Activated CD8-positive, alpha-beta memory T cell treated with anti-CD3 and anti-CD28 coated beads for 1 hour (primary cell): ENCODE measurements at regions not wholly inside any gene's neighbourhood (a gene's known extent, or its start where the extent isn't known, plus 50 kb on each side); places are given as distances from the start of the nearest gene placed in this dataset.

Experiments used
- DNase-seq, 2 donors: peaks; one replicate each; pipeline ENCODE4 v3.0.0-alpha.2; 2020; ENCODE audit warnings: low read depth in 1 of 2; ENCODE audit errors: extremely low read depth in 1 of 2

DNA sequence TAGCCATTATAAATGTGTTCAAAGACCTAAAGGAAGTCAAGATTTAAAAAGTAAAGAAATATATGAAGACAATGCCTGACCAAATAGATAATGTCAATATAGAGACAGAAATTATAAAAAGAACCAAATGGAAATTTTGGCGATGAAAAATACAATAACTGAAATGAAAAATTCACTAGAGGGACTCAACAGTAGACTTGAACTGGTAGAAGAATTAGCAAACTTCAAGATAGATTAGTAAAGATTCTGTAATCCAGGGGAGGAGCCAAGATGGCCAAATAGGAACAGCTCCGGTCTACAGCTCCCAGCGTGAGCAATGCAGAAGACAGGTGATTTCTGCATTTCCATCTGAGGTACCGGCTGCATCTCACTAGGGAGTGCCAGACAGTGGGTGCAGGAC lies 433.2 kb downstream of the HINT1 start:
- DNase-seq, result no peak

DNA sequence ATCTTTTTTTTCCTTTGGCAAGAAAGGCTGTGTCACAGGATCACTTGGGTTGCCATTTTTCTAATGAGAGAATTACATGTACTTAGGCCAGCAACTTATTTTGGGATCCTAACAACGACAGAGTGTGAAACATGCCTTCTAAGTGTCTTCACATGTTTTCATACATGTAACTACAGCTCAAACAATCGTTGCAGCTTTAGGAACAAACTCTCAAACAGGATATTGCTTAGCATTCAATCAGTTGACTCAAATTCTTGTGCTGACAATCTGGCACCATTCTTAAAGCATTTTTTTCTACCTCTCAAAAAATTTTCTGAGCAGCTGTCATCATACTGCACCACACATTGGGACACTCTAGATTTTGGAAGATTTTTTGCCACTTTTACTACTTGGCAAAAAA lies 435.5 kb downstream of the HINT1 start:
- no peak for DNase-seq

DNA sequence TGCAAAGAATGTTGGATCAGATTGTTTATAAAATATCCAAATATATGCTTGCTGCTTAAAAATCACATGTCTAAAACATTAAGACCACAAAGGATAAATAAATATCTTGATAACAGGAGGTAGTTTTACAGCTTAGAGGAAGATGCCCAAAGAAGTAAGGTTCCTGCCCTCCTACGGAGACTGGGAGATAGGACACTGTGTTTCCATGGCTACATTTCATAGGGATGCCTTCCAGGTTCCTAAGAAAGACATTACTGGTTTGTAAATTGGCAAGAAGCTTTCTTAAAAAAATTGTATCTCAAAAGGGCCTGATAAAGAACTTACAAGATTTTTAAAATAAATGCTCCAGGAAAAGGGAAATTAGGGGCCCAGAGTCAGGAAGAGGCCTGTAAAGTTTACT lies 437.2 kb downstream of the HINT1 start:
- DNase-seq, result no peak

DNA sequence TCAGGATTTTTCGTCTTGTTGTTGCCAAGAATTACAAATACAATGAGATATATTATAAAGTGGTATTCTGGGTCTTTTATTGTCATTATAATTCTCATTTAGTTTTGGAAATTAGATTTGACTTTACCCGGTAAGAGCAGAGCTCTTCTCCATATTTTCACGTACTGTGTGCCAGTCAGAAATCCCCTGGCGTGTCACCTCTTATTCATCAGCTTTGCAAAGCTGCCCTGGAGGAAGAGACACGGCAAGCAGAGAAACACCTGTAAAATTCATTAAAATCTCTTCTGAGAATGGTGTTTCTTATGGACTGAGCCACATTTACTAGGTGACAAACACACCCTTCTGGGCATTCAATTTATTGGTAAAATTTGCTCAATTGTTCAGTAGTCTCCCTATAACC lies 440.4 kb downstream of the HINT1 start:
- no peak for DNase-seq

DNA sequence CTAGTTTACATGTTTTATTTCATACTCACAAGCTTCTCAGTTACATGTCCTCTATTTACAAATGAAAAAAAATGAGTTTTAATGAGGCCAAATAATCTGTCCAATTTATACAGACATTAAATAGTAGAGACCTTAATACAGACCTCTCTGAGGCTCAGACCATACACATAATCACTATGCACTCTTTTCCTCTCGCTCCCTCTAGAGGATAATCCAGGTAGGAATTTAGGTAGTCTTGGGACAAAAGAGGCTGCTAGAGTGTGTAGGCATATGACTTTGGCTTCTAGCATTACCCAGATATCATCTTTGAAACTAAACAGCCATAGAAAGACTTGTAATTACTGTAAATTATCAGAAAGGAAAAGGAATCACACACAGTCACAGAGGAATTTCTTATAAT lies 444.7 kb downstream of the HINT1 start:
- no peak for DNase-seq

DNA sequence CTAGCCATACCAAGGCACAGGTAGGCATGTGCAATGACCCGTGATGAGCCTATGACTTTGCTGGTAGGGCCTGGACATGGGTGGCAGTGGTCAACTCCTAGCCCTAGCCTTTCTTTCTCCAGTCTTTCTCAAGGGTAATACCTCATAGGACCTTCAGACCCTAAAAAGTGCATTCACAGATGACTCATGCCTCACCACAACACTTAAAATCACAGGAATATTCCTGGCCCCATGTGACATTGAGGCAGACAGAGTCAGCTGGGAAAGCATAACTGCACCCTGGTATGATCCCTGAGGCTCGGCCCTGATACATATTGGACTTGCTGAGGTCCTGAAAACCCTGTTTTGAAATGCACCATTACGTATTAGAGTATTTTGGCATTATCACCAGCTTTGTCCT lies 449.5 kb downstream of the HINT1 start:
- no peak for DNase-seq

DNA sequence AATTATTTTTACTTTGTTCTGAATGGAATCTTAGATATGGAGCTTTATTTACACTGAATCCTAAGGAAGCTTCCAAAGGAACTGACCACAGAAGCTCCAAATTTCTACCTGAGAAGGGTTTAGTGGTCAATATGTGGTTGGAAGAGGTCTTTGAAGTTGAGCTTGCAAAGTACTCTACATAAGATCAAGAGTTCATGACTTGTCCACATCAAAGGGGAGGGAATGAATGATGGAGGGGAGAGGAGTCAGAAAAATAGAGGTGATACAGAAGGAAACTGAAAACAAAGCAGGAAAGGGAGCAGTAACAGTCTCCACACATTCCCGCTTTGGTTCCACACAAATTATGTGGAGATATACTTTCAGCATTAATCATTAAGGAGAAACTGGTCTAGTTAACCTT lies 450.9 kb downstream of the HINT1 start:
- DNase-seq, result no peak

DNA sequence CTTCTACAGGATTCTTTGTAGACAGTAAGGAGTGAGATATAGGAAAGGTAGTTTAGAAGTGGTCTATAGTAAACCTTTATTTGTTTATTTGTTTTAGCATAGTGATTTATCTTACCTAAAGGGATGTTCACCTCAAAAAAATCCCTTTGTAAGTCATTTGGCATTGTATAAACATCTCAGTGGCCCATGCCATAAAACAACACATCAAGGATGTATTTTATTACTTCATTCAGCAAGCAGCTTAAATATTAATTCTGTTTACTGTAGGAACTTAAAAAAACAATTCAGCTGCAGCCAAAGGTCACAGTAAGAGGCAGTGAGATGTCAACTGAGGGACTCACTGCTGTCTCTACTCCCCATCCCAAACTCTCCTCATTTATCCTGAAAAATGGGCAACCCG lies 452.7 kb downstream of the HINT1 start:
- DNase-seq, result no peak

DNA sequence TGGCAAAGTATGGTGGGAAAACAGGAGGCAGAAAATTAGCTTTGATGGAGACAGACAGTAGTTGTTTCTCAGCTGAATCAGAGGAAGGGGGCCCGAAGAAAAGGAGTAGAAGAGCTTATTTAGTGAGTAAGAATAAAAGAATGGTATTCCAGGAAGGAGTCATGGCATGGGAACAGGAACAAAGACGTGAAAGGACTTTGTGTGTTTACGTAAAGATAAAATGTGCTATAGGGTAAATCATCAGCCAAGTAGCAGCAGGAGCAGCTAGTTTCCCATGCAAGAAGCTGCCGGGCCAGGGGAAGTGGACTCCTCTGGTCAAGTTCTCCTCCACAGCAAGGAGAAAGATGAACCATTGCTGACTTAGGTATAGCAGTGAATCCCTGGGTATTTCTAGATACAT lies 454.5 kb downstream of the HINT1 start:
- DNase-seq, result no peak

DNA sequence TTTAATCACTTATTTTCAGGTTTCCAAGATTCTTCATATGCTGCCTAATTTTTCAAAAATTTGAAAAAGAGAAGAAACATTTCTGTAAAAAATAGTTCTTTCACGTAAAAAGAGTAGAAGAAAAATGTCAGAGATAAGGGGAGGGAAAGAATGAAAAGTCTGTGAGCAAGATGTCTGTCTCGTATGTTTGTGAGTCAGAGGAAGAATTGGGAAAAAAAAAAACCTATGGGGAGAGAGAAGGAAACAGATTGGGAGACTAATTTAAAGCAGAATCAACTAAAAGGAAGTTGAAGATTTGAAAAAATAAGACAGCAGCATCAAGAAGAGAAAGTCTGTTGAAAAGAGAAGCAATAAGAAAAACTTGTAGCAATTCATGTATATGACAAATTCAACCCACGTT lies 456.3 kb downstream of the HINT1 start:
- no peak for DNase-seq

DNA sequence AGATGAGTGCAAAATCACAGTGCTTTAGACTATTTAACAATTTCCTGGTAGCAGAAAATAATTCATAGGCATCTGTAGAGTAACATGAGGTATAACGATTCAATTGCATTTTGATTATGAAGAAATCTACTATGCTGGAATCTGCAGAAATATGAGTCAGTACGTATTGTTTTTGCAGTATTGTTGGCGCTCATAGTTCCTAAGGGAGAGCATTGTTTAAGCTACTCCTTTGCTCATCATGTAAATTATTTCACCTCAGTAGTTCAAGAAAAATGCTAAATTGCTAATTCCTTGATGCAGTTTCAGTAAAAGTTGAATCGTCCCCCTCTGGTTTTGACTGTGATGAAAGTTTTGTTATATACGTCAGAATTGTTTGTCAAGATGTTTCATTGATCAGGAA lies 458.4 kb downstream of the HINT1 start:
- no peak for DNase-seq

DNA sequence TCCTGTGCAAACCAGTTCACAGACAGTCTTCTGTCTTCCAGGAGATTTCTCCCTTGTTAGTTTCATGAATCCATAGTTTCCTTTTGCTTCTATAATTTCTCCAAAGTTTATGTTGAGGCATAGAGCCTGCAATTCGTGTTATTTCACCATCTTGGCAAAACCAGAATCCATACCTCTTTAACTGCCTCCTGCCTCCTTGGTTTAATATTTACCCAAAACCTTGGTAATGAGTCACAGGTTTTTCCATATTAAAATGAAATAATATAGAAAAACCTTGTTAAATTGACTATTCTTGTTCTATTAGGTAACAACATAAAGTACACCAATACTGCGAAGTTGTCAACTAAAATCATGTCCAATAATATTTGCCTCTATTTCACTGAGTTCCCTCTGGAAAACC lies 459.7 kb downstream of the HINT1 start:
- DNase-seq, result no peak

DNA sequence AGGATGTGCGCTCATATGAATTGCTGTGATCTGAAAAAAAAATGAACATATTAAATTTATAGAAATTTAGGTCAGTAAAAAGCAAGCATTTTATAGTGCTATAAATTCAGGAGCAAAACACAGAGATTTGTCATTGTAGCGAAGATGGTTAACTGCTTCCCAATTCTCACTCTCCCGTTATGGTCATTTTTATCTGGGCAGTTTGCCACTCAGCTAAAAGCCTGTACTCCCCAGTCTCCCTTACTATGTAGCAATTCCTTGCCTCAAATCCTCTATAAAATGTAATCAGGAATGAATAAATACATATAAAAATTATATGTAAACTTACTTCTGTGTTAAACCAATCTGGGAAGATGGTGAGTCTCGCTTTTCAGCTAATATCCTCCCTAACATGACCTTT lies 471.5 kb downstream of the HINT1 start:
- DNase-seq, result no peak

DNA sequence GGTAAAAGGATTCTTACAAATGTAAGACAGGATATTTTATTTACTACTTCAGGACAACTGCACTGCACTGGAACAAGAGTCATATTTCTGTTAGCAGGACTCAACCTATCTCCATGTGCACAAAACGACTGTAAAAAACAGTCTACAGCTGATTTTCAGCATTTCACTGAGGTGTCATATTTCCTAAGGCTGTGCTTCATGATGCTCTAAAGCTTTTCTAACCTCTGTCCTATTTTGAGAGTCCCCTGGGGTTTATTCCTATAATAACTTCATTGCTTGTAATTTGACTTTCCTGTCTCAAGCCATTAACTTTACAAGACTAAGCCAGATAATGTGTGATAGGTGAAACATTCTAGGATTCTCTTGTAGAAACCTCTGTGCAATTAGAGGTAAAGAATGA lies 472.3 kb downstream of the HINT1 start:
- DNase-seq, result no peak

DNA sequence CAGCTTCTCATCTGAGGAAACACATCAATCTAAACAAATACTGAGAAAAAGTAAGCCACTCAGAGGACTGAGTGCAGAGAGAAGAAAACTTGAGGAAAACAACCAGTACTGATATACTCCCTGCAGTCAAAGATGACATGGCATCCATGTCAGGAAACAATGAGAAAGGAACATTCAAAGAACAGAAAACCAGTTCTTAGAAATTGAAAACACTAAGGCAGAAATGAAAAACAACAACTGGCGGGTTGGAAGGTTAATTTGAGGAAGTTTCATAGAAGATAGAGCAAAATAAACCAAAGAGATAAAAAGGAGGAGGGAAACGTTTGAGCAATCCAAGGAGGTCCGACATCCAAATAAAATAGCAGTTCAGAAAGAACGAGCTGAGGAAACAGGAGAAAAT lies 475.2 kb downstream of the HINT1 start:
- DNase-seq, result no peak

DNA sequence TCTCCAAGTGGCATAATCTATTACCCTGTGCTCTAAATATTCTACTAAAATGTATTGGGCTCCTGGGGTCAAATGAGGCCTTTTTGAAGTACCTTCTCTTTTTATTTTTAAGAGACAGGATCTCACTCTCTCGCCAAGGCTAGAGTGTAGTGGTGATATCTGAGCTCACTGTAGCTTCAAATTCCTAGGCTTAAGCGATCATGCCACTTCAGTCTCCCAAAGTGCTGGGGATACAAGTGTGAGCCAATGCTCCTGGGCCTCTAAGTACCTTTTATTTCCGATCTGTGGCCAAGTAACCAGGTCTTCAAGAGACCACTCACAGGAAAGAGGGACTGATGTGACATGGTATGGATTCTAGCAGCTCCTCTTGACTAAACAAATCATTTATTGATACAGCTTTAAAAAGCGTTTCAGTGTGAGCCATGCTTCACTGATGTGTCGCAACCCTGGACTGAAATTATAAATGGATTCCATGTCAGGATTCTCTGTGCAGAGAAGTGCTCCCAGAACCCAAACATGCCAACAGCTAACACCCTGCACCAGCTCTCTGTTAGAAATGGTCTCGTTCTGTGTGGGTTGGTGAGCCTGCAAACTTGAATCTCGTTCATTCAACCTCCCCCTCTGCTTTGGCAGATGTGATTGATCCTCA lies 477.8 kb downstream of the HINT1 start:
- no peak for DNase-seq

DNA sequence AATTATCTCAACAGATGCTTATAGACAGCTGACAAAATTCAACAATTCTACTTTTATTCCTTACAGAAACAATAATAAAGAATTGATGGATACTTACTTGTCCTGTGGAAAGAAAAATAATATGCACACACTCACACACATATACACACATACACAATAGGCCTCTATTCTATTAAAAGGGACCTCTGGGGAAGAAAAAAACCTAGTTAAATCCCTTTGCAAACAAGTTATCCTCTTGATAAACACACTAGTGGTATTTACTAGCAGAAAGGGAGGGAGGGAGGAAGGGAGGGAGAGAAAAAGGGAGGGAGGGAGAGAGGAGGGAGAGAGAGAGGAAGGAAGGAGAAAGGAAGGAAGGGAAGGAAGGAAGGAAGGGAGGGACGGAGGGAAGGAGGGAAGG lies 486.4 kb downstream of the HINT1 start:
- DNase-seq, result no peak

DNA sequence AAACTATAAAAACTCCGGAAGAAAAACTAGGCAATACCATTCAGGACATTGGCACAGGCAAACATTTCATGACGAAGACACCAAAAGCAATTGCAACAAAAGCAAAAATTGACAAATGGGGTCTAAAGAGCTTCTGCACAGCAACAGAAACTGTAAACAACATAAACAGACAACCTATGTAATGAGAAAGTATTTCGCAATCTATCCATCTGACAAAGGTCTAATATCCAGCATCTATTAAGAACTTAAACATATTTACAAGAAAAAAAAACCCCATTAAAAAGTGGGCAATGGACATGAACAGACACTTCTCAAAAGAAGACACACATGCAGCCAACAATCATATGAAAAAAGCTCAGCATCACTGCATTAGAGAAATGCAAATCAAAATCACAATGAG lies 498.6 kb downstream of the HINT1 start:
- no peak for DNase-seq

DNA sequence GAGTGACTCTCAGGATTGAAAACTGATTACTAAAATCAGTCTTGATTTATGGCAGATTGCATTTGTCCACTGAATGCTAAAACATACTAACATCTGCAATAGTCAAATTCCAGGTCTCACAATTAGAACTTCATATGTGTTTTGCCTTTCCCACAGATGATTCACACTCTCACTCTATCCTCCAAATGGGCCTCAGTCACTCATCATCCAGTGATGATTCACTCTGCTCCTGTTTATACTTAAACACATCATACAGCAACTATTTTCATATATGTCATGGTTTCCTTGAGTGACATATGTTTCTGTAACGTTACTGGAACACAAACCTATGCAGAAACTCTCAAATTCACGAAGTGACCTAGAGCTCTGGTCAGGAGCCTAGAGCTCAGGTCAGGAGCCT lies 512.9 kb downstream of the HINT1 start:
- DNase-seq, result no peak

DNA sequence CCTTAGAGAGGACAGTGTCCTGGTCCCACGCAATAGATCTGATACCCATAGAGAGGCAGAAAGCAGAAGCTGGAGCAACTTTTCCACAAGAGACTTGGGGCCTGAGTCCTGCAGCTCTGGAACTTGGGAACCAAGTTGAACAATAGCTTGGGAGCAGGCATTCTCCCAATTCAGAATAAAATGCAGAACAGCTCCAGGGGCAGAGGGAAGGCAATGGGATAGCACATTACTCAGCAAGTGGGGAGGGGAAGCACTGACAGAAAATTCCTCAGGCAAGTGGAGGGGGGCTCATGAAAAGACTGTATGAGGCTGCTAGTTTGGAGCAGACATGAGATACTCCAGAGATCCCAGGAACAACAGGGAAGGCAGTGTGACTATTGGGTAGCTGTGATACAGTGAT lies 513.6 kb downstream of the HINT1 start:
- no peak for DNase-seq

DNA sequence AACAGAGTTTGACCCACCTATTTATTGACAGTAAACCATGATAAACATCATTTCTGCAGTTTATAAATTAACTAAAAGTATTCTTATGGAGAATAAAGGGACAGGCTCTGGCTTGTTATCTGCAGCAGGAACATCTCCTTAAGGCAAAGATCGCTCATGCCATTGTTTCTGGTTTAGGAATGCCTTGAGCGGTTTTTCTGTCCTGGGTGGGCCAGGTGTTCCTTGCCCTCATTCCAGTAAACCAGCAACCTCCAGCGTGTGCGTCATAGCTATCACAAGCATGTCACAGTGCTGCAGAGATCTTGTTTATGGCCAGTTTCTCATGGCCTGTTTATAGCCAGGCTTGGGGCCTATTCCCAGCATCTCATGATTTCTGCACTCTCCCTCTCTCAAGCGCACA lies 521.7 kb downstream of the HINT1 start:
- no peak for DNase-seq

DNA sequence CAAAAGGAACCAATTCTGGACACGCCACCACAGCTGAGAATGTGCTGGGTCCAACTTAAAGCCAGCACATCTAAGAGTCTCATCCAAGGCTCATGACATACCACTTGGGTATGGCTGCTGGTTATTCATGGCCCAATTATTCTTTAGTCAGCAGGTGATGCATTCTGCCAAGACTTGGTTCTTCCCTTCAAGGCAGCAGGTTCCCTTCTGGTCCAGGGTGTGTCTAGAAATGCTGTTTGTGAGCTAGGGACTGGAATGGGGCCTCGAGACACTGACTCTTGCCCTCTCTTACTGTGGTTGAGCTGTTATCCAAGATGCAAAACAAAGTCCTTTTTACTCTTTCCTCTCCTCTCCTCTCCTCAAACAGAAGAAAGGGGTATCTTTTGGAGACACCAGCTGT lies 522.6 kb downstream of the HINT1 start:
- DNase-seq, result no peak

DNA sequence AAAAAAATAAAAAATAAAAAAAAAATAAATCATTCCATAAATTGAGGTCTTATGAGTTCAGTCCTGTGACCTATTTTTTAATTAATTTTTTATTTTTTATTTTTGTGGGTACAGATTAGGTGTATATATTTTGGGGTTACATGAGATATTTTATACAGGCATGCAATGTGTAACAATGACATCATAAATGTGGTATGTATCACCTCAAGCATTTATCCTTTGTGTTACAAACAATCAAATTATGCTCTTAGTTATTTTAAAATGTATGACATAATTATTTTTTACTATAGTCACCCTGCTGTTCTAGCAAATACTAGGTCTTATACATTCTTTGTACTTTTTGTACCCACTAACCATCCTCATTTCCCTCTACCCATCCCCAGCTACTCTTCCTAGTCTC lies 537.9 kb downstream of the HINT1 start:
- DNase-seq, result no peak

DNA sequence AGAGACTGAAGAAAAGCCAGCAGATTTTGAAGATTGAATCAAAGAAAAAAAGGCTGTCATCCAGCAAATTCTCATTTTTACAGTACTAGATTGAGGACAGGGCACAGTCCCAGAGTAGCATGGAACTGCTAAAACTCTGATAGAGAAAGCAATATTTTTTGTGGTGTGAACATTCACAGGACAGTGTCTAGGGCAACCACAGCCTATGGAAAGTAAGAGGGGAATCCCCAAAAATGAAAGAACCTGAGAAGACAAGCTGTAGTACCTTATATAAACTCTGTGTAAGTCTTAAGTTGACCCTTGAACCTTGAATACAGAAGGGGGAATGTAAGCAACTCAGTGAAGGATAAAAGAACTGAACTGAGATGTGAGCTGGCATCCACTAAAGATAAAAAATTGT lies 540.3 kb downstream of the HINT1 start:
- DNase-seq, result no peak
